CD4-positive, alpha-beta memory T cell (primary cell): ENCODE measurements at regions not wholly inside any gene's neighbourhood (a gene's known extent, or its start where the extent isn't known, plus 50 kb on each side); places are given as distances from the start of the nearest gene placed in this dataset.

ENCODE experiments used
- CTCF ChIA-PET: fragments of 350-600 bp; sonication (Branson Sonifier 250); formaldehyde crosslinking; loops from one replicate; lab custom pipeline; 2021; ENCODE audit warnings: inconsistent platforms; ENCODE audit not compliant: partially characterized antibody; lab: Charles Lee
- POLR2A ChIA-PET: fragments of 350-600 bp; sonication (Branson Sonifier 250); formaldehyde crosslinking; loops from one replicate; lab custom pipeline; 2021; ENCODE audit not compliant: partially characterized antibody; lab: Charles Lee
- DNase-seq, 5 donors: peaks; one replicate each; pipeline versions ENCODE4 v3.0.0 to v3.0.0-alpha.2; 2020 to 2022; ENCODE audit warnings: mixed read lengths in 1 of 5
- H3K27ac ChIP-seq: one replicate; pipeline ENCODE4 v1.7.0; 2013; ENCODE audit warnings: low read depth, low read length
- H3K27me3 ChIP-seq: 2 replicates; pipeline ENCODE4 v1.7.0; 2013; ENCODE audit warnings: mild to moderate bottlenecking, low read length, moderate library complexity; ENCODE audit not compliant: insufficient read depth
- H3K36me3 ChIP-seq: 2 replicates; pipeline ENCODE4 v1.7.0; 2013; ENCODE audit warnings: mild to moderate bottlenecking, low read length, moderate library complexity; ENCODE audit not compliant: insufficient read depth
- H3K4me1 ChIP-seq: 2 replicates; pipeline ENCODE4 v1.7.0; 2013; ENCODE audit warnings: mild to moderate bottlenecking, low read length, moderate library complexity; ENCODE audit not compliant: insufficient read depth
- H3K4me3 ChIP-seq, 2 donors: one replicate each; pipeline ENCODE4 v1.7.0; 2013; ENCODE audit warnings: low read length in 2 of 2, mild to moderate bottlenecking in 1 of 2
- H3K9me3 ChIP-seq, 2 donors: one replicate each; pipeline ENCODE4 v1.7.0; 2013; ENCODE audit warnings: low read length in 2 of 2, control low read depth in 1 of 2; ENCODE audit not compliant: control insufficient read depth in 1 of 2
- H3K27ac Mint-ChIP-seq, 7 donors: one replicate each; pipeline ENCODE4 v1.8.0; 2020 to 2021; ENCODE audit warnings: mixed read lengths in 7 of 7, mild to moderate bottlenecking in 6 of 7, inconsistent platforms in 3 of 7, moderate library complexity in 3 of 7
- H3K27me3 Mint-ChIP-seq, 2 donors: one replicate each; pipeline ENCODE4 v1.8.0; 2020 to 2021; ENCODE audit warnings: mixed read lengths in 2 of 2
- H3K36me3 Mint-ChIP-seq, 2 donors: one replicate each; pipeline ENCODE4 v1.8.0; 2020 to 2021; ENCODE audit warnings: mixed read lengths in 2 of 2, inconsistent platforms in 1 of 2, mild to moderate bottlenecking in 1 of 2
- H3K4me1 Mint-ChIP-seq, 4 donors: one replicate each; pipeline ENCODE4 v1.8.0; 2020 to 2021; ENCODE audit warnings: mixed read lengths in 4 of 4, mild to moderate bottlenecking in 1 of 4
- H3K4me3 Mint-ChIP-seq, 8 donors: one replicate each; pipeline ENCODE4 v1.8.0; 2020 to 2021; ENCODE audit warnings: mixed read lengths in 8 of 8, mild to moderate bottlenecking in 7 of 8, moderate library complexity in 6 of 8, inconsistent platforms in 3 of 8
- H3K9me3 Mint-ChIP-seq, 8 donors: one replicate each; pipeline ENCODE4 v1.8.0; 2020 to 2021; ENCODE audit warnings: mixed read lengths in 8 of 8, mild to moderate bottlenecking in 5 of 8, inconsistent platforms in 3 of 8, moderate library complexity in 1 of 8
- intact Hi-C: fragments of 100-400 bp; cut with micrococcal nuclease; formaldehyde crosslinking; loops from one replicate; pipeline ENCODE4 v1.15.1; 2023

DNA sequence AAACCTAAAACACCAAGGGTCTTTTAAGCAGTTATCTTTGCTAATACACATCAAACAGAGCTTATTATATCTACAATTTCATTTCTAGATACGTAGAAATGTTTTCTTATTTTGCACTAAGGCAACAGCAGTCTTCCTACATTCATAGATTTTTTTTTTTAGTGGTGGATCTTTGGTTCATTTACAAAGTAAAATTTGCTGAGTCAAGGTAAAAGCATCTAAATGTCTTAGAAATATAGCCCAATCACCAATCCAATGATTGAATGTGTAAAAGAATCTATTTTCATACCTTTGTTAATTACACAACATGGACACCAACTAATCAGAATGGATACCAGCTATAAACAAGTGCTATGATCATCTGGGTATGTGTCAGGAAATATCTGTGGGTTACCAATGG, 272.2 kb upstream of the TMPO start:
- CTCF ChIA-PET: no interaction called here

DNA sequence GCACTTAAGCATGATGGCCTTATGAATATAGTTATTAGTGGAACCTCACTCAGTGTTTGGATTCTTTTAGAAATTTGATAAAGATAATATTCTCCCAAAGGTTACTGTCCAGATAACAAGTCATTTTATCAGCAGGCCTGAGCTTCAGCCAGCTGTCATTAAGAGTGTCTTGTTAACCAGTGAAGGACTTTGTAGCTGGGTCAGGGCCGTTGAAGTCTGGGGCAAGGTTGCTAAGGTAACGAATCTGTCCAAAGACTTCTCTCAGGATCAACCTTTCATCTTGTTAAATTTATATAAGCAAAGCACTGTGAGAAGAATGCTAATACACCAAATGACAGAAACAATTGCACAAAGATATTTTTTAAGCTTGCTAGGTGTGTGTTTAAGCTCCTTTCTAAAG, 271.3 kb upstream of the TMPO start:
- DNase-seq: no peak
- Histone ChIP-seq H3K9me3 (no peaks in the 10 kb centered on the region), H3K4me1 (no peaks in the 10 kb centered on the region), H3K27me3 (no peaks in the 10 kb centered on the region), H3K36me3 (no peaks in the 10 kb centered on the region), H3K4me3 (no peak overlapping the region), H3K27ac (no peak overlapping the region)
- no peak overlapping the region for H3K27ac Mint-ChIP-seq
- intact Hi-C loops: no loop called here
- H3K36me3 Mint-ChIP-seq: no peaks in the 10 kb centered on the region
- H3K4me3 Mint-ChIP-seq: no peak overlapping the region
- peaks cover 2 to 6% of the 10 kb centered on the region in 2 donors for H3K27me3 Mint-ChIP-seq
- no peaks in the 10 kb centered on the region for H3K4me1 Mint-ChIP-seq
- CTCF ChIA-PET: no interaction called here
- POLR2A ChIA-PET: no interaction called here
- peaks cover 0 to 3% (median 0%) of the 10 kb centered on the region in 8 donors for H3K9me3 Mint-ChIP-seq

More for the DNA sequence above, 272.2 kb upstream of the TMPO start:
- Mint-ChIP-seq H3K36me3 (no peaks in the 10 kb centered on the region), H3K4me1 (no peaks in the 10 kb centered on the region), H3K27ac (no peak overlapping the region), H3K4me3 (no peak overlapping the region), H3K27me3 (peaks cover 2 to 5% of the 10 kb centered on the region in 2 donors), H3K9me3 (peaks cover 0 to 3% (median 0%) of the 10 kb centered on the region in 8 donors)
- POLR2A ChIA-PET: no interaction called here
- Histone ChIP-seq H3K4me1 (no peaks in the 10 kb centered on the region), H3K27me3 (no peaks in the 10 kb centered on the region), H3K9me3 (no peaks in the 10 kb centered on the region), H3K4me3 (no peak overlapping the region), H3K27ac (no peak overlapping the region), H3K36me3 (no peaks in the 10 kb centered on the region)
- intact Hi-C loops: no loop called here
- no peak for DNase-seq

DNA sequence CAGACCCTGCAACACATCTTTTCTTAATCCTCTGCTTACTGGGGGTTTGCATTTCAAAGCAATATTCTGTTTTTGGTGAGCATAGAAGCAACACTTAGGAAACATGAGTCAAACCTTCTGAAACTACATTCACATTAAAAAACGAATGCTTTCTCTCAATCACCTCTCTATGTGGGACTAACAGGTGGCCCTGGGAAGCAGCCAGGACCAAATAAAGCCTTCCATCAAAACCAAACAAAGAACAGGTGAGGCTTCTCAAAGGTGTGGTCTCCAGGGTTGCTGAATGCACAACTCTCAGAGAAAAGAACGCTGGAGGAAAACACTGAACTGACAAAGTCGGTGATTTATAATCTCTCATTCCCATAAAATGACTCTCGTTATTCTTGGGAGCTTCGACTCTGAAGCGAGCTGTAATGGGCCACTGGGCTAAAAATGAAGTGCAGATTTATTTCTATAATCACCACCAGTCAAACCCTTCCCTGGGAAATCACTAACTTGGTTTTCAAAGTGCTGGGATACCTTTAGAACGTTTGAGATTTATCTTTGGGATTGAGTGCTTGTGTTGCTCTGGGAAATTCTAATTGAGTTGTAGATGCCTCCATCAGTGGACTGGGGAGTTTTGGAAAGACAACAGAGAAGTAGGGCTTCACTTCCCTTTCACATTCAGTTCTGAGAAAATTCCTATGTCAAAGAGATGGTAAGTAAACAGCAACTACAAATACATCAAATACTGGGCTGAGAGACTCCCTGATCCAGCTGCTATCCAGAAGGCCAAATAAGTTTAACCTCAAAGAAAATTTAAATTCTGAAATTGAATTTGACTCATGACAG, 262.0 kb upstream of the TMPO start:
- H3K9me3 Mint-ChIP-seq: peaks cover 0 to 2% (median 0%) of the 10 kb centered on the region in 8 donors
- Histone ChIP-seq H3K27ac (no peak overlapping the region), H3K4me3 (no peak overlapping the region), H3K4me1 (no peaks in the 10 kb centered on the region), H3K27me3 (no peaks in the 10 kb centered on the region), H3K36me3 (no peaks in the 10 kb centered on the region), H3K9me3 (no peaks in the 10 kb centered on the region)
- intact Hi-C loops: no loop called here
- H3K4me1 Mint-ChIP-seq: no peaks in the 10 kb centered on the region
- no peaks in the 10 kb centered on the region for H3K36me3 Mint-ChIP-seq
- POLR2A ChIA-PET: no interaction called here
- DNase-seq: no peak
- CTCF ChIA-PET: no interaction called here
- H3K27me3 Mint-ChIP-seq: peaks cover 4 to 8% of the 10 kb centered on the region in 2 donors
- H3K27ac Mint-ChIP-seq: no peak overlapping the region
- H3K4me3 Mint-ChIP-seq: no peak overlapping the region

DNA sequence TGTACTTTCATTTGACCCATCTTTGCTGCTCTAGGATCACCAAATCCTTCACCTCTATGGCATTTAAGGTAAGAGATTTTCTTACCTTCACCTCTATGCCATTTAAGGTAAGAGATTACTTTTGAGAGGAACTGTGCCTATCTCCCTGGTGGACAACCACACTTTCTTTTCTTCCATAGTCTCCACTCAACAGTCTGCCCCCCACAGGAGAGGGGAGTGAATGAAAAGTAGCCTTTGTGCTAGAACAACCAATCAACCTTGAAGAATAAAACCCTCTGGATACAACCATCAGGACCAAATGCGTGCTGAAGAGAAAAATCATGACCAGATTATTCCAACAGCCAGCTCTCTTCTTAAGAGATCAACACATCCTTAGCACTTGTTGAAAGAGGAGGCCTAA, 258.6 kb upstream of the TMPO start:
- no peaks in the 10 kb centered on the region for H3K36me3 Mint-ChIP-seq
- Histone ChIP-seq H3K4me1 (no peaks in the 10 kb centered on the region), H3K36me3 (no peaks in the 10 kb centered on the region), H3K9me3 (no peaks in the 10 kb centered on the region), H3K4me3 (no peak overlapping the region), H3K27ac (no peak overlapping the region), H3K27me3 (no peaks in the 10 kb centered on the region)
- H3K9me3 Mint-ChIP-seq: peaks cover 0 to 2% (median 0%) of the 10 kb centered on the region in 8 donors
- intact Hi-C loops: no loop called here
- no peaks in the 10 kb centered on the region for H3K4me1 Mint-ChIP-seq
- ChIA-PET CTCF (no interaction called here), POLR2A (no interaction called here)
- no peak for DNase-seq
- H3K27me3 Mint-ChIP-seq: peaks cover 4 to 7% of the 10 kb centered on the region in 2 donors
- no peak overlapping the region for H3K4me3 Mint-ChIP-seq
- H3K27ac Mint-ChIP-seq: no peak overlapping the region

DNA sequence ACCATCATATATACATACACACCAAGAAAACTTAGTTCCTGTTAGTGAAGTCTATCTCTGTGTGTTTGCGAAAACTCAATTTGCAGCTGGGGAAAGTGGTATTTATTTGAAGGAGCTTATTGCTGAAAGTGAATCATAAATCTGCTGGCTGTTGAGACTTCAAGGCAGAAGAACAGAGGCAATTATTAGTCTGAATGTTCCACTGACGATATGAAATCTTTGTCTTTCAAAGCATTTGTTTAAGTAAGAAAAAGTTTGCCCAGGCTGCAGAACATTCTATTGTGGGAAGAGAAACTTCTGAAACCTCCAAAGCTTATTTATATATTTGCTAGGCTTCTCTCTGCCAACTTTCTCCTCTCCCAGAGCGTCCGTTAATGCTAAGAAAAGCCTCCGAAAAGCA, 255.7 kb upstream of the TMPO start:
- no peak overlapping the region for H3K27ac ChIP-seq
- no peaks in the 10 kb centered on the region for H3K36me3 ChIP-seq
- H3K36me3 Mint-ChIP-seq: no peaks in the 10 kb centered on the region
- H3K4me3 Mint-ChIP-seq: no peak overlapping the region
- intact Hi-C loops: no loop called here
- DNase-seq: no peak
- CTCF ChIA-PET: no interaction called here
- H3K27ac Mint-ChIP-seq: no peak overlapping the region
- H3K9me3 Mint-ChIP-seq: peaks cover 0 to 3% (median 0%) of the 10 kb centered on the region in 8 donors
- POLR2A ChIA-PET: no interaction called here
- H3K9me3 ChIP-seq: no peaks in the 10 kb centered on the region
- H3K27me3 Mint-ChIP-seq: peaks cover 7 to 14% of the 10 kb centered on the region in 2 donors
- no peak overlapping the region for H3K4me3 ChIP-seq
- H3K4me1 ChIP-seq: no peaks in the 10 kb centered on the region
- no peaks in the 10 kb centered on the region for H3K27me3 ChIP-seq
- H3K4me1 Mint-ChIP-seq: no peaks in the 10 kb centered on the region

DNA sequence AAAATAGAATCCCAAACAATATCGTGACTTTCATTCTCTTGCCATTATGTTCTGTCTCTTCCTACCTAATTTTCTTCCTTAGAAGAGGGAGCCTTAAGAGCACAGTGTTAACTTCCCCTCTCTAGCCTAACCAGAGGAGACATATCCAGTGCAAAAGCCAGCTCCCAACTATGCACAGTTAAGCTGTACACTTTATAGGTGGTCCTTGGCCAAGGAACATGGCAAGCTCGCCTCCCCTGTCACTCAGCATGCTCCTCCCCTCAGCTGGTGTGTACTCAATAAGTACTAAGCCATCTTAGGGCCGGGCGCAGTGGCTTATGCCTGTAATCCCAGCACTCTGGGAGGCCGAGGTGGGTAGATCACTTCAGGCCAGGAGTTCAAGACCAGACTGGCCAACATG, 255.1 kb upstream of the TMPO start:
- intact Hi-C loops: no loop called here
- CTCF ChIA-PET: no interaction called here

DNA sequence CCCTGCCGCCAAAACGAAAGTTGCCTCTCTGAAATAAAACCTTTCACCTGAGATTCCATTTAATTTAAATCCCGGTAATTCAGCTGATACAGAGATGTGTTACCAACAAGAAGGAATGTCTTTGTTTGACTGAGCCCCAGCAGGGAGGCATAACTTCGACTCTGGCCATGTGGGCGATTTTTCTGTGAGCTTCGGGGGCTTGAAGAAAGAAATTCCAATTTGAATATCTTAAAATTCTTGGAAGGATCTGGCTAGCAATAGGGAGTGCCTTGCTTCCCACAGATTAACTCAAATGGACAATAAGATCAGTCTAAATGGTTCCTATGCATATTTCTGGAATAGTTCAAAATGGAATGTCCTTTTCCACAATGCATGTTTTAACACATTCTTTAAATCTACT, 252.5 kb upstream of the TMPO start:
- peaks cover 0 to 13% (median 4%) of the 10 kb centered on the region in 8 donors for H3K9me3 Mint-ChIP-seq
- ChIA-PET POLR2A (no interaction called here), CTCF (no interaction called here)
- DNase-seq: no peak
- Histone ChIP-seq H3K4me3 (no peak overlapping the region), H3K27ac (no peak overlapping the region), H3K9me3 (no peaks in the 10 kb centered on the region), H3K4me1 (no peaks in the 10 kb centered on the region), H3K27me3 (no peaks in the 10 kb centered on the region), H3K36me3 (no peaks in the 10 kb centered on the region)
- no peaks in the 10 kb centered on the region for H3K4me1 Mint-ChIP-seq
- no peak overlapping the region for H3K4me3 Mint-ChIP-seq
- no peak overlapping the region for H3K27ac Mint-ChIP-seq
- intact Hi-C loops: no loop called here
- H3K36me3 Mint-ChIP-seq: peaks cover 0 to under 1% of the 10 kb centered on the region in 2 donors
- peaks cover 12 to 24% of the 10 kb centered on the region in 2 donors for H3K27me3 Mint-ChIP-seq

More for the DNA sequence above, 255.1 kb upstream of the TMPO start:
- no peaks in the 10 kb centered on the region for H3K4me1 ChIP-seq
- Mint-ChIP-seq H3K27me3 (peaks cover 7 to 16% of the 10 kb centered on the region in 2 donors), H3K36me3 (no peaks in the 10 kb centered on the region), H3K27ac (no peak overlapping the region), H3K4me1 (no peaks in the 10 kb centered on the region), H3K9me3 (peaks cover 0 to 4% (median 0%) of the 10 kb centered on the region in 8 donors), H3K4me3 (no peak overlapping the region)
- H3K9me3 ChIP-seq: no peaks in the 10 kb centered on the region
- H3K27me3 ChIP-seq: no peaks in the 10 kb centered on the region
- no peak for DNase-seq
- POLR2A ChIA-PET: no interaction called here
- no peak overlapping the region for H3K27ac ChIP-seq
- H3K4me3 ChIP-seq: no peak overlapping the region
- H3K36me3 ChIP-seq: no peaks in the 10 kb centered on the region
